ENCODE measurements at regions not wholly inside any gene's neighbourhood (a gene's known extent, or its start where the extent isn't known, plus 50 kb on each side); places are given as distances from the start of the nearest gene placed in this dataset.

DNA sequence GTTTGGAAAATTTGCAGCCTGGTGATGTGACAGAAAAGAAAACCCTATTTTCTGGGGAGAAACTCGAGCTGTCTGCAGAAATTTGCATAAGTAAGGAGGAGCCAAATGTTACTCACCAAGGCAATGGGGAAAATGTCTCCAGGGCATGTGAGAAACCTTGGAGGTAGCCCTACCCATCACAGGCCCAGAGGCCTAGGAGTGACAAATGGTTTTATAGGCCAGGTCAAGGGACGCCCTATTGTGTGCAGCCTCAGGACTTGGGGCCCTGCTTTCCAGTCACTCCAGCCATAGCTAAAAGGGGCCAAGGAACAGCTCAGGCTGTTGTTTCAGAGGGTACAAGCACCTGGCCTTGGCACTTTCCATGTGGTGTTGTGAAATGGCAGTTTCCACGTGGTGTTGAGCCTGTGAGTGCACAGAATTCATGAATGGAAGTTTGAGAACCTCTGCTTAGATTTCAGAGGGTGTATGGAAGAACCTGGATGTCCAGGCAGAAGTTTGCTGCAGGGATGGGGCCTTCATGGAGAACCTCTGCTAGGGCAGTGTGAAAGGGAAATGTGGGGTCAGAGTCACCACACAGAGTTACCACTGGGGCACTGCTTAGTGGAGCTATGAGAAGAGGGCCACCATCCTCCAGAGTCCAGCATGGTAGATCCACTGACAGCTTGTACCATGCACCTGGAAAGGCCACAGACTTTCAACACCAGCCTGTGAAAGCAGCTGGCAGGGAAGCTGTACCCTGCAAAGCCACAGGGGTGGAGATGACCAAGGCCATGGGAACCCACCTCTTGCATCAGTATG is 637.6 kb upstream of the EPHA5 start:
- no peak for DNase-seq (ENCODE audit: low read depth in 1 of 2, low spot score in 1 of 2)
- Histone ChIP-seq H3K27ac (replicated peaks) (no peak overlapping the region), H3K27me3 (ENCODE audit: insufficient read depth, poor library complexity, severe bottlenecking) (no peaks in the 10 kb centered on the region), H3K4me3 (replicated peaks; ENCODE audit: insufficient read depth, low read length) (no peak overlapping the region)
- TF ChIP-seq, protein P1, sequence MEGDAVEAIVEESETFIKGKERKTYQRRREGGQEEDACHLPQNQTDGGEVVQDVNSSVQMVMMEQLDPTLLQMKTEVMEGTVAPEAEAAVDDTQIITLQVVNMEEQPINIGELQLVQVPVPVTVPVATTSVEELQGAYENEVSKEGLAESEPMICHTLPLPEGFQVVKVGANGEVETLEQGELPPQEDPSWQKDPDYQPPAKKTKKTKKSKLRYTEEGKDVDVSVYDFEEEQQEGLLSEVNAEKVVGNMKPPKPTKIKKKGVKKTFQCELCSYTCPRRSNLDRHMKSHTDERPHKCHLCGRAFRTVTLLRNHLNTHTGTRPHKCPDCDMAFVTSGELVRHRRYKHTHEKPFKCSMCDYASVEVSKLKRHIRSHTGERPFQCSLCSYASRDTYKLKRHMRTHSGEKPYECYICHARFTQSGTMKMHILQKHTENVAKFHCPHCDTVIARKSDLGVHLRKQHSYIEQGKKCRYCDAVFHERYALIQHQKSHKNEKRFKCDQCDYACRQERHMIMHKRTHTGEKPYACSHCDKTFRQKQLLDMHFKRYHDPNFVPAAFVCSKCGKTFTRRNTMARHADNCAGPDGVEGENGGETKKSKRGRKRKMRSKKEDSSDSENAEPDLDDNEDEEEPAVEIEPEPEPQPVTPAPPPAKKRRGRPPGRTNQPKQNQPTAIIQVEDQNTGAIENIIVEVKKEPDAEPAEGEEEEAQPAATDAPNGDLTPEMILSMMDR (IDR thresholded peaks at IDR 0.05; ENCODE audit: insufficient read depth, low read length): no peak
- TF ChIP-seq GABPA (IDR thresholded peaks at IDR 0.05; ENCODE audit: low read depth): no peak
- TF ChIP-seq POLR2AphosphoS5 (IDR thresholded peaks at IDR 0.05; ENCODE audit: low read depth): no peak
- TF ChIP-seq, protein P2, sequence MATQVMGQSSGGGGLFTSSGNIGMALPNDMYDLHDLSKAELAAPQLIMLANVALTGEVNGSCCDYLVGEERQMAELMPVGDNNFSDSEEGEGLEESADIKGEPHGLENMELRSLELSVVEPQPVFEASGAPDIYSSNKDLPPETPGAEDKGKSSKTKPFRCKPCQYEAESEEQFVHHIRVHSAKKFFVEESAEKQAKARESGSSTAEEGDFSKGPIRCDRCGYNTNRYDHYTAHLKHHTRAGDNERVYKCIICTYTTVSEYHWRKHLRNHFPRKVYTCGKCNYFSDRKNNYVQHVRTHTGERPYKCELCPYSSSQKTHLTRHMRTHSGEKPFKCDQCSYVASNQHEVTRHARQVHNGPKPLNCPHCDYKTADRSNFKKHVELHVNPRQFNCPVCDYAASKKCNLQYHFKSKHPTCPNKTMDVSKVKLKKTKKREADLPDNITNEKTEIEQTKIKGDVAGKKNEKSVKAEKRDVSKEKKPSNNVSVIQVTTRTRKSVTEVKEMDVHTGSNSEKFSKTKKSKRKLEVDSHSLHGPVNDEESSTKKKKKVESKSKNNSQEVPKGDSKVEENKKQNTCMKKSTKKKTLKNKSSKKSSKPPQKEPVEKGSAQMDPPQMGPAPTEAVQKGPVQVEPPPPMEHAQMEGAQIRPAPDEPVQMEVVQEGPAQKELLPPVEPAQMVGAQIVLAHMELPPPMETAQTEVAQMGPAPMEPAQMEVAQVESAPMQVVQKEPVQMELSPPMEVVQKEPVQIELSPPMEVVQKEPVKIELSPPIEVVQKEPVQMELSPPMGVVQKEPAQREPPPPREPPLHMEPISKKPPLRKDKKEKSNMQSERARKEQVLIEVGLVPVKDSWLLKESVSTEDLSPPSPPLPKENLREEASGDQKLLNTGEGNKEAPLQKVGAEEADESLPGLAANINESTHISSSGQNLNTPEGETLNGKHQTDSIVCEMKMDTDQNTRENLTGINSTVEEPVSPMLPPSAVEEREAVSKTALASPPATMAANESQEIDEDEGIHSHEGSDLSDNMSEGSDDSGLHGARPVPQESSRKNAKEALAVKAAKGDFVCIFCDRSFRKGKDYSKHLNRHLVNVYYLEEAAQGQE (IDR thresholded peaks at IDR 0.05; ENCODE audit: insufficient replicate concordance, low read depth): no peak
- TF ChIP-seq SPI1 (IDR thresholded peaks at IDR 0.05; ENCODE audit: borderline replicate concordance, low read depth): no peak

DNA sequence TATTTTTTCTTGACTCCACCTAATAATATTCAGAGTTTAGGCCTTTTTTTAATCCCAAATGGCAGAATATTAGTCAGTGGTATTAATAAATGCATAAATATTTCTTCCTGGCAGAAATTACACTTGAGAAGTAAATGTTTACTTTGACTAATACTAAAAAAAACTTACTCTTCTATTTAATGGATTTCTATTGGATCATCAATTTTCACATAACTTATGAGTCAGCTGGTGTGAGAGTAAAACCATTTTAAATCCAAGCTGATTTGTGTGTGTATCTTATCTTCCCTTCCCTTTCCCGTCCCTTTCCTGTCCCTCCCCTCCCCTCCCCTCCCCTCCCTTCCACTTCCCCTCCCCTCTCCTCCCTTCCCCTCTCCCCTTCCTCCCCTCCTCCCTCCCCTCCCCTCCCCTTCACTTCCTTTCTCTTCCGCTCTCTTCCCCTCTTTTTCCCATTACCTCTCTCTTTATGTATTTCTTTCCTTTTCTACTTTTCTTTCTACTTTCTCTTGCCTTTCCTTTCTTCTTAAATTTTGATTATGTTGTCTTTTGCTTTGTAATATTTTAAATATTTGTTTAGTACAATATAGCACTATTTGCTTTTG is 630.1 kb upstream of the EPHA5 start:
- Histone ChIP-seq H3K27ac (replicated peaks) (no peak overlapping the region), H3K4me3 (replicated peaks; ENCODE audit: insufficient read depth, low read length) (no peak overlapping the region), H3K27me3 (ENCODE audit: insufficient read depth, poor library complexity, severe bottlenecking) (no peaks in the 10 kb centered on the region)
- DNase-seq (ENCODE audit: low read depth in 1 of 2, low spot score in 1 of 2): no peak
- no peak for TF ChIP-seq SPI1 (IDR thresholded peaks at IDR 0.05; ENCODE audit: borderline replicate concordance, low read depth)
- TF ChIP-seq GABPA (IDR thresholded peaks at IDR 0.05; ENCODE audit: low read depth): no peak
- TF ChIP-seq POLR2AphosphoS5 (IDR thresholded peaks at IDR 0.05; ENCODE audit: low read depth): no peak
- TF ChIP-seq, protein P2 (IDR thresholded peaks at IDR 0.05; ENCODE audit: insufficient replicate concordance, low read depth): no peak
- TF ChIP-seq, protein P1 (IDR thresholded peaks at IDR 0.05; ENCODE audit: insufficient read depth, low read length): no peak

DNA sequence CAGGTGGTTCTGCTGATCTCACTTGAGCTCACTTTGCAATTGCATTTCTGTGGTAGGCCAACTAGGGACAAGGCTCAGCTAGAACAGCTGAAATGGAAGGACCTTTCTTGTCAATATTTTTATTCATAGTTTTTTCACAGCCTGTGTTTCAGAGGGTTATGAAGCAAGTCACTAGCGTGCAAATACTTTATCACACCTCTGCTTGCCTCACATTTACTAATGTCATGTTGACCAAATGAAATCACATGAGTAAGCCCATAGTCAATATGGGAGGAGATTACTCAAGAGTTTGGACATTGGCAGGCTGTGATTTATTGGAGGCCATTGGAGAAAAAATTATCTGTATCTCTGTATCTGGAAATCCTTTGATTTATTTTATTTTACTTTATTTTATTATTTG is 628.3 kb upstream of the EPHA5 start:
- TF ChIP-seq, protein P2 (IDR thresholded peaks at IDR 0.05; ENCODE audit: insufficient replicate concordance, low read depth): no peak
- TF ChIP-seq SPI1 (IDR thresholded peaks at IDR 0.05; ENCODE audit: borderline replicate concordance, low read depth): no peak

More for the DNA sequence above, 628.3 kb upstream of the EPHA5 start:
- no peak overlapping the region for H3K4me3 ChIP-seq (replicated peaks; ENCODE audit: insufficient read depth, low read length)
- no peaks in the 10 kb centered on the region for H3K27me3 ChIP-seq (ENCODE audit: insufficient read depth, poor library complexity, severe bottlenecking)
- H3K27ac ChIP-seq (replicated peaks): no peak overlapping the region
- no peak for DNase-seq (ENCODE audit: low read depth in 1 of 2, low spot score in 1 of 2)

All from HL-60 (cell line).